HL-60 (cell line): ENCODE measurements at regions not wholly inside any gene's neighbourhood (a gene's known extent, or its start where the extent isn't known, plus 50 kb on each side); places are given as distances from the start of the nearest gene placed in this dataset.

Experiments
- DNase-seq, 2 experiments: peaks; one replicate each; pipeline ENCODE4 v3.0.0-alpha.2; 2010 to 2020; ENCODE audit warnings: low read depth in 1 of 2, low spot score in 1 of 2
- H3K27ac ChIP-seq: fragments of 250-450 bp; sonication (Bioruptor Pico); replicated peaks from 2 replicates; pipeline ENCODE4 v1.5.1; 2020; ENCODE audit warnings: mild to moderate bottlenecking, moderate library complexity
- H3K27me3 ChIP-seq: fragments of 250-450 bp; sonication (Bioruptor Pico); 2 replicates; pipeline ENCODE4 v1.5.1; 2021; ENCODE audit warnings: mild to moderate bottlenecking, moderate library complexity; ENCODE audit not compliant: insufficient read depth, poor library complexity, severe bottlenecking
- H3K4me3 ChIP-seq: replicated peaks from 2 replicates; pipeline ENCODE4 v1.5.1; 2011; ENCODE audit warnings: mild to moderate bottlenecking, control low read depth, low read length; ENCODE audit not compliant: insufficient read depth
- CTCF ChIP-seq: IDR thresholded peaks from one replicate; pipeline ENCODE4 v1.5.1; 2011; ENCODE audit warnings: low read length, control low read depth, inconsistent platforms; ENCODE audit not compliant: insufficient read depth
- GABPA ChIP-seq: IDR thresholded peaks from 2 replicates; pipeline ENCODE4 v1.6.1; 2012; ENCODE audit warnings: low read depth
- POLR2AphosphoS5 ChIP-seq: IDR thresholded peaks from 2 replicates; pipeline ENCODE4 v1.6.1; 2012; ENCODE audit warnings: low read depth
- SPI1 ChIP-seq: IDR thresholded peaks from 2 replicates; pipeline ENCODE4 v1.6.1; 2012; ENCODE audit warnings: low read depth, mild to moderate bottlenecking, borderline replicate concordance
- TF ChIP-seq, protein P1 (sequence below): IDR thresholded peaks from 2 replicates; pipeline ENCODE4 v1.6.1; 2012; ENCODE audit warnings: low read depth; ENCODE audit not compliant: insufficient replicate concordance

- DNase-seq, result no peak
- no peaks in the 10 kb centered on the region for H3K27me3 ChIP-seq
- no peak overlapping the region for H3K27ac ChIP-seq
- H3K4me3 ChIP-seq, result no peak overlapping the region
- TF ChIP-seq POLR2AphosphoS5, result no peak
- no peak for TF ChIP-seq SPI1
- TF ChIP-seq, protein P1, sequence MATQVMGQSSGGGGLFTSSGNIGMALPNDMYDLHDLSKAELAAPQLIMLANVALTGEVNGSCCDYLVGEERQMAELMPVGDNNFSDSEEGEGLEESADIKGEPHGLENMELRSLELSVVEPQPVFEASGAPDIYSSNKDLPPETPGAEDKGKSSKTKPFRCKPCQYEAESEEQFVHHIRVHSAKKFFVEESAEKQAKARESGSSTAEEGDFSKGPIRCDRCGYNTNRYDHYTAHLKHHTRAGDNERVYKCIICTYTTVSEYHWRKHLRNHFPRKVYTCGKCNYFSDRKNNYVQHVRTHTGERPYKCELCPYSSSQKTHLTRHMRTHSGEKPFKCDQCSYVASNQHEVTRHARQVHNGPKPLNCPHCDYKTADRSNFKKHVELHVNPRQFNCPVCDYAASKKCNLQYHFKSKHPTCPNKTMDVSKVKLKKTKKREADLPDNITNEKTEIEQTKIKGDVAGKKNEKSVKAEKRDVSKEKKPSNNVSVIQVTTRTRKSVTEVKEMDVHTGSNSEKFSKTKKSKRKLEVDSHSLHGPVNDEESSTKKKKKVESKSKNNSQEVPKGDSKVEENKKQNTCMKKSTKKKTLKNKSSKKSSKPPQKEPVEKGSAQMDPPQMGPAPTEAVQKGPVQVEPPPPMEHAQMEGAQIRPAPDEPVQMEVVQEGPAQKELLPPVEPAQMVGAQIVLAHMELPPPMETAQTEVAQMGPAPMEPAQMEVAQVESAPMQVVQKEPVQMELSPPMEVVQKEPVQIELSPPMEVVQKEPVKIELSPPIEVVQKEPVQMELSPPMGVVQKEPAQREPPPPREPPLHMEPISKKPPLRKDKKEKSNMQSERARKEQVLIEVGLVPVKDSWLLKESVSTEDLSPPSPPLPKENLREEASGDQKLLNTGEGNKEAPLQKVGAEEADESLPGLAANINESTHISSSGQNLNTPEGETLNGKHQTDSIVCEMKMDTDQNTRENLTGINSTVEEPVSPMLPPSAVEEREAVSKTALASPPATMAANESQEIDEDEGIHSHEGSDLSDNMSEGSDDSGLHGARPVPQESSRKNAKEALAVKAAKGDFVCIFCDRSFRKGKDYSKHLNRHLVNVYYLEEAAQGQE, result no peak
- no peak for TF ChIP-seq CTCF
- no peak for TF ChIP-seq GABPA
These were observed 60.4 kb upstream of the FAM83B start for GRCh38 chr6:54786154-54786553.

GRCh38 chr6:54787825-54788224 is 58.7 kb upstream of the FAM83B start:
- no peaks in the 10 kb centered on the region for H3K27me3 ChIP-seq
- no peak for DNase-seq

More at GRCh38 chr6:54787825-54788224, 58.7 kb upstream of the FAM83B start:
- Histone ChIP-seq H3K4me3 (no peak overlapping the region), H3K27ac (no peak overlapping the region)
- no peak for TF ChIP-seq GABPA
- TF ChIP-seq, protein P1, result no peak
- TF ChIP-seq CTCF, result no peak
- TF ChIP-seq POLR2AphosphoS5, result no peak
- no peak for TF ChIP-seq SPI1
